ENCODE measurements at regions not wholly inside any gene's neighbourhood (a gene's known extent, or its start where the extent isn't known, plus 50 kb on each side); places are given as distances from the start of the nearest gene placed in this dataset.
"Not testable (repeated sequence)": the region's sequence is repeated elsewhere in the genome, so short reads cannot be mapped to it uniquely, and the experiment has no call there.

GRCh38 chr1:149635290-149635899, 51.7 kb downstream of the PPIAL4C start:
- H3K4me3 ChIP-seq (ENCODE audit: low read depth in 1 of 2, low read length in 2 of 2); H3K9me3 ChIP-seq (ENCODE audit: control insufficient read depth in 1 of 2, low read length in 2 of 2); H3K27me3 ChIP-seq (ENCODE audit: low read depth, low read length); H3K36me3 ChIP-seq (ENCODE audit: control insufficient read depth in 1 of 2, insufficient read depth in 2 of 2, low read length in 2 of 2); H3K4me1 ChIP-seq (ENCODE audit: control insufficient read depth in 1 of 2, insufficient read depth in 2 of 2, low read length in 2 of 2); H3K27ac ChIP-seq (ENCODE audit: low read length): not testable (repeated sequence)

- H3K27me3 ChIP-seq (ENCODE audit: low read depth, low read length), result not testable (repeated sequence)
- peak overlapping the region; percentile 42 to 59 for H3K4me3 ChIP-seq (ENCODE audit: low read depth in 1 of 2, low read length in 2 of 2)
These were observed 52.9 kb downstream of the PPIAL4C start for GRCh38 chr1:149636286-149637122.

GRCh38 chr1:149638481-149638880, 54.8 kb downstream of the PPIAL4C start:
- not testable (repeated sequence) for H3K36me3 ChIP-seq (ENCODE audit: control insufficient read depth in 1 of 2, insufficient read depth in 2 of 2, low read length in 2 of 2); H3K9me3 ChIP-seq (ENCODE audit: control insufficient read depth in 1 of 2, low read length in 2 of 2); H3K4me3 ChIP-seq (ENCODE audit: low read depth in 1 of 2, low read length in 2 of 2); H3K27me3 ChIP-seq (ENCODE audit: low read depth, low read length); H3K4me1 ChIP-seq (ENCODE audit: control insufficient read depth in 1 of 2, insufficient read depth in 2 of 2, low read length in 2 of 2); H3K27ac ChIP-seq (ENCODE audit: low read length)

More at GRCh38 chr1:149636286-149637122, 52.9 kb downstream of the PPIAL4C start:
- H3K27ac ChIP-seq (ENCODE audit: low read length), result peak overlapping the region; percentile 82
- H3K4me1 ChIP-seq (ENCODE audit: control insufficient read depth in 1 of 2, insufficient read depth in 2 of 2, low read length in 2 of 2); H3K36me3 ChIP-seq (ENCODE audit: control insufficient read depth in 1 of 2, insufficient read depth in 2 of 2, low read length in 2 of 2); H3K9me3 ChIP-seq (ENCODE audit: control insufficient read depth in 1 of 2, low read length in 2 of 2): not testable (repeated sequence)

- not testable (repeated sequence) for H3K4me1 ChIP-seq (ENCODE audit: control insufficient read depth in 1 of 2, insufficient read depth in 2 of 2, low read length in 2 of 2); H3K36me3 ChIP-seq (ENCODE audit: control insufficient read depth in 1 of 2, insufficient read depth in 2 of 2, low read length in 2 of 2); H3K9me3 ChIP-seq (ENCODE audit: control insufficient read depth in 1 of 2, low read length in 2 of 2); H3K27me3 ChIP-seq (ENCODE audit: low read depth, low read length); H3K27ac ChIP-seq (ENCODE audit: low read length); H3K4me3 ChIP-seq (ENCODE audit: low read depth in 1 of 2, low read length in 2 of 2)
These were observed 55.4 kb downstream of the PPIAL4C start for GRCh38 chr1:149638901-149639658.

GRCh38 chr1:149641179-149641578, 57.5 kb downstream of the PPIAL4C start:
- H3K9me3 ChIP-seq (ENCODE audit: control insufficient read depth in 1 of 2, low read length in 2 of 2); H3K4me3 ChIP-seq (ENCODE audit: low read depth in 1 of 2, low read length in 2 of 2); H3K27ac ChIP-seq (ENCODE audit: low read length); H3K36me3 ChIP-seq (ENCODE audit: control insufficient read depth in 1 of 2, insufficient read depth in 2 of 2, low read length in 2 of 2); H3K4me1 ChIP-seq (ENCODE audit: control insufficient read depth in 1 of 2, insufficient read depth in 2 of 2, low read length in 2 of 2); H3K27me3 ChIP-seq (ENCODE audit: low read depth, low read length): not testable (repeated sequence)

- not testable (repeated sequence) for H3K4me3 ChIP-seq (ENCODE audit: low read depth in 1 of 2, low read length in 2 of 2); H3K9me3 ChIP-seq (ENCODE audit: control insufficient read depth in 1 of 2, low read length in 2 of 2); H3K36me3 ChIP-seq (ENCODE audit: control insufficient read depth in 1 of 2, insufficient read depth in 2 of 2, low read length in 2 of 2); H3K4me1 ChIP-seq (ENCODE audit: control insufficient read depth in 1 of 2, insufficient read depth in 2 of 2, low read length in 2 of 2); H3K27ac ChIP-seq (ENCODE audit: low read length); H3K27me3 ChIP-seq (ENCODE audit: low read depth, low read length)
These were observed 61.2 kb downstream of the PPIAL4C start for GRCh38 chr1:149644818-149645217.

GRCh38 chr1:149646360-149647017, 62.8 kb downstream of the PPIAL4C start:
- H3K27ac ChIP-seq (ENCODE audit: low read length); H3K4me1 ChIP-seq (ENCODE audit: control insufficient read depth in 1 of 2, insufficient read depth in 2 of 2, low read length in 2 of 2); H3K36me3 ChIP-seq (ENCODE audit: control insufficient read depth in 1 of 2, insufficient read depth in 2 of 2, low read length in 2 of 2); H3K9me3 ChIP-seq (ENCODE audit: control insufficient read depth in 1 of 2, low read length in 2 of 2); H3K27me3 ChIP-seq (ENCODE audit: low read depth, low read length): not testable (repeated sequence)
- H3K4me3 ChIP-seq (ENCODE audit: low read depth in 1 of 2, low read length in 2 of 2), result peak overlapping the region in 1 of 2 donors; percentile 40

GRCh38 chr1:149647018-149647373, 63.3 kb downstream of the PPIAL4C start:
- H3K27ac ChIP-seq (ENCODE audit: low read length); H3K4me1 ChIP-seq (ENCODE audit: control insufficient read depth in 1 of 2, insufficient read depth in 2 of 2, low read length in 2 of 2); H3K27me3 ChIP-seq (ENCODE audit: low read depth, low read length); H3K9me3 ChIP-seq (ENCODE audit: control insufficient read depth in 1 of 2, low read length in 2 of 2); H3K36me3 ChIP-seq (ENCODE audit: control insufficient read depth in 1 of 2, insufficient read depth in 2 of 2, low read length in 2 of 2): not testable (repeated sequence)
- peak overlapping the region in 1 of 2 donors; percentile 40 for H3K4me3 ChIP-seq (ENCODE audit: low read depth in 1 of 2, low read length in 2 of 2)

GRCh38 chr1:149657750-149658149, 74.1 kb downstream of the PPIAL4C start:
- H3K4me3 ChIP-seq (ENCODE audit: low read depth in 1 of 2, low read length in 2 of 2); H3K4me1 ChIP-seq (ENCODE audit: control insufficient read depth in 1 of 2, insufficient read depth in 2 of 2, low read length in 2 of 2); H3K36me3 ChIP-seq (ENCODE audit: control insufficient read depth in 1 of 2, insufficient read depth in 2 of 2, low read length in 2 of 2); H3K27ac ChIP-seq (ENCODE audit: low read length); H3K27me3 ChIP-seq (ENCODE audit: low read depth, low read length); H3K9me3 ChIP-seq (ENCODE audit: control insufficient read depth in 1 of 2, low read length in 2 of 2): not testable (repeated sequence)

- not testable (repeated sequence) for H3K9me3 ChIP-seq (ENCODE audit: control insufficient read depth in 1 of 2, low read length in 2 of 2); H3K27ac ChIP-seq (ENCODE audit: low read length); H3K4me3 ChIP-seq (ENCODE audit: low read depth in 1 of 2, low read length in 2 of 2); H3K27me3 ChIP-seq (ENCODE audit: low read depth, low read length); H3K4me1 ChIP-seq (ENCODE audit: control insufficient read depth in 1 of 2, insufficient read depth in 2 of 2, low read length in 2 of 2); H3K36me3 ChIP-seq (ENCODE audit: control insufficient read depth in 1 of 2, insufficient read depth in 2 of 2, low read length in 2 of 2)
These were observed 74.5 kb downstream of the PPIAL4C start for GRCh38 chr1:149658175-149658574.

- not testable (repeated sequence) for H3K4me3 ChIP-seq (ENCODE audit: low read depth in 1 of 2, low read length in 2 of 2); H3K4me1 ChIP-seq (ENCODE audit: control insufficient read depth in 1 of 2, insufficient read depth in 2 of 2, low read length in 2 of 2); H3K36me3 ChIP-seq (ENCODE audit: control insufficient read depth in 1 of 2, insufficient read depth in 2 of 2, low read length in 2 of 2); H3K27me3 ChIP-seq (ENCODE audit: low read depth, low read length); H3K27ac ChIP-seq (ENCODE audit: low read length); H3K9me3 ChIP-seq (ENCODE audit: control insufficient read depth in 1 of 2, low read length in 2 of 2)
These were observed 81.0 kb downstream of the PPIAL4C start for GRCh38 chr1:149664624-149665023.

Measured in muscle layer of duodenum (tissue), 2 donors.